PC-3 (cell line): ENCODE measurements at regions not wholly inside any gene's neighbourhood (a gene's known extent, or its start where the extent isn't known, plus 50 kb on each side); places are given as distances from the start of the nearest gene placed in this dataset.

Source experiments
- ATAC-seq: fragments of 200-7000 bp; cut with Tn5 transposase; 2 replicates; pipeline ENCODE4 v1.9.1; 2020; ENCODE audit warnings: mild to moderate bottlenecking, moderate library complexity
- BruUV-seq: library from RNA; stranded (reverse); fragments of 400-500 nt; replicated peaks from 2 replicates; lab custom pipeline; 2021; lab: Mats Ljungman, UMichigan
- CTCF ChIA-PET: fragments of 300-600 bp; sonication (Branson Sonifier 250); formaldehyde crosslinking; loops from one replicate; lab custom pipeline; 2022; ENCODE audit warnings: antibody characterized with exemption; lab: Charles Lee
- POLR2A ChIA-PET: fragments of 300-600 bp; sonication (Branson Sonifier 250); formaldehyde crosslinking; loops from one replicate; lab custom pipeline; 2022; ENCODE audit warnings: antibody characterized with exemption; ENCODE audit not compliant: unreplicated experiment; lab: Charles Lee
- DNase-seq: peaks from one replicate; pipeline ENCODE4 v3.0.0-alpha.2; 2015
- H2AFZ ChIP-seq: fragments of 300-600 bp; sonication (generic); 2 replicates; pipeline ENCODE4 v1.6.0; 2016; ENCODE audit warnings: antibody characterized with exemption, low read length
- H3F3A ChIP-seq: fragments of 300-600 bp; sonication (generic); one replicate; pipeline ENCODE4 v1.6.0; 2017; ENCODE audit warnings: antibody characterized with exemption, low read length, control low read depth, mild to moderate bottlenecking; ENCODE audit not compliant: unreplicated experiment
- H3K27ac ChIP-seq: fragments of 300-600 bp; sonication (generic); 2 replicates; pipeline ENCODE4 v1.5.1; 2016; ENCODE audit warnings: mild to moderate bottlenecking, low read length
- H3K27me3 ChIP-seq: fragments of 300-600 bp; sonication (generic); 2 replicates; pipeline ENCODE4 v1.6.1; 2016; ENCODE audit warnings: low read length, mixed read lengths
- H3K36me3 ChIP-seq: fragments of 300-600 bp; sonication (generic); 2 replicates; pipeline ENCODE4 v1.6.1; 2016; ENCODE audit warnings: low read depth, mixed run types, low read length, mixed read lengths
- H3K4me1 ChIP-seq: fragments of 300-600 bp; sonication (generic); 2 replicates; pipeline ENCODE4 v1.5.1; 2016; ENCODE audit warnings: low read length; ENCODE audit not compliant: insufficient read depth
- H3K4me2 ChIP-seq: fragments of 300-600 bp; sonication (generic); 2 replicates; pipeline ENCODE4 v1.6.0; 2016; ENCODE audit warnings: low read length
- H3K4me3 ChIP-seq: fragments of 300-600 bp; sonication (generic); 2 replicates; pipeline ENCODE4 v1.5.1; 2016; ENCODE audit warnings: mild to moderate bottlenecking, low read length, mixed read lengths
- H3K79me2 ChIP-seq: fragments of 300-600 bp; sonication (generic); 2 replicates; pipeline ENCODE4 v1.6.1; 2017; ENCODE audit warnings: low read length, mixed read lengths
- H3K9ac ChIP-seq: fragments of 300-600 bp; sonication (generic); 2 replicates; pipeline ENCODE4 v1.6.0; 2016; ENCODE audit warnings: mild to moderate bottlenecking, low read length
- H3K9me2 ChIP-seq: fragments of 300-600 bp; sonication (generic); replicated peaks from 2 replicates; pipeline ENCODE4 v1.6.1; 2016; ENCODE audit warnings: mixed run types, low read length, mixed read lengths
- H3K9me3 ChIP-seq: fragments of 300-600 bp; sonication (generic); 2 replicates; pipeline ENCODE4 v1.6.1; 2016; ENCODE audit warnings: low read length, mixed read lengths
- H4K20me1 ChIP-seq: fragments of 300-600 bp; sonication (generic); 2 replicates; pipeline ENCODE4 v1.6.1; 2016; ENCODE audit warnings: low read length, mixed read lengths
- EZH2 ChIP-seq: fragments of 300-600 bp; sonication (generic); IDR thresholded peaks from one replicate; pipeline ENCODE4 v1.6.1; 2017; ENCODE audit warnings: antibody characterized with exemption, mild to moderate bottlenecking, low read length; ENCODE audit not compliant: unreplicated experiment
- EZH2phosphoT487 ChIP-seq: fragments of 300-600 bp; sonication (generic); IDR thresholded peaks from 2 replicates; pipeline ENCODE4 v1.6.1; 2018; ENCODE audit warnings: mild to moderate bottlenecking, antibody characterized with exemption, low read length, borderline replicate concordance
- intact Hi-C: fragments of 100-400 bp; cut with micrococcal nuclease; formaldehyde crosslinking; loops from 2 replicates; pipeline ENCODE4 v1.9.0; 2023
- TF ChIP-seq, protein P1 (sequence below): fragments of 300-600 bp; sonication (generic); conservative IDR thresholded peaks from 2 replicates; pipeline ENCODE4 v1.5.1; 2017; ENCODE audit warnings: antibody characterized with exemption, low read depth, mild to moderate bottlenecking, low read length

DNA sequence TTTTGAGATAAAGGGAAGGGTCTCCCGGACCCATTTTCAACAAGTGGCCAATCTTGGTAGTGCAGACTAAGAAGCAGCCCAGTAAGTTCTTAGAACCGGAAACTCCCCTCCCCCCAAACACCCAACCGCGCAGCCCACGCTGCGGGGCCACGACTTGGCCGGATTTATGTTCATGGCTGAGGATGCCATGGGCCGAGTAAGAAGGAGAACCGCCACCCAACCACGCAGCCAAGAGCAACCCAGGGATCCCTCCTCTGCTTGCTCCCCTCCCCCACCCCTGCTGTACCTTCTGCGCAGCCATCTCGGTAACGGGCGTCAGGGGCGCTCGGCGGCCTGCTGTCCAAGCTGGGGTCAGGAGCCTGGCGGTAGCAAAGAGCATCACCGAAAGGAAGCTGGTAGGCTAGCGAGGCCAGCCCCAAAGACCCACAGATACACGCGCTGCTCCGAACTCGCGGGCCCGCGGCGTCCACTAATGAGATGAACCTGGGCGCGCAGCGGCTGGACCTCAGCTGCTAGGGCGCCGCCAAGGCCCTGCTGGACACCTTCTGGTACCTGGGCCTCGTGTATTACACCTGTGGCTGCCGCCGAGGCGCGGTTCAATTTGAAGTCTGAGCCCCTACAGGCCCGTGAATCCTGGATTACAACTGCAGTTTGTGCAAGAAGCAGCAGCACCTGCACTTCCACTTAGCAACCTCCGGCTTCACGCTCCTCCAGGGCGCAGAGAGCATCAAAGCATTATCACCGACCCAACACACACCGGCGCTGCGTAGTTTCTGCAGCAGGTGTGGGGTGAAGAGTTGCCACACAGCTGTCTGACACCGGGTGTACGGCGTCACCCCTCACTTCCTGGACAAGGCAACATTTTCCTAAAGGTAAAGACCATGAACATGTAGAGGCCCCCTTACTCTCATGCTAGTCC lies 63.4 kb downstream of the NUDT10 start:
- H3K4me2 ChIP-seq = peak overlapping the region; percentile 31
- no peaks in the 10 kb centered on the region for H3K36me3 ChIP-seq
- peaks cover 6% of the 10 kb centered on the region; the same call in 1 of the 2 replicates for H3K27me3 ChIP-seq
- BruUV-seq = no TSS peak
- H3F3A ChIP-seq = no peaks in the 10 kb centered on the region
- DNase-seq (no peak), ATAC-seq (no peak)
- H3K4me3 ChIP-seq = no peak overlapping the region
- no peaks in the 10 kb centered on the region for H3K9me2 ChIP-seq
- no peak overlapping the region for H3K27ac ChIP-seq
- intact Hi-C loops = no loop called here
- no peaks in the 10 kb centered on the region for H3K79me2 ChIP-seq
- no peaks in the 10 kb centered on the region for H4K20me1 ChIP-seq
- POLR2A ChIA-PET = no interaction called here
- no peaks in the 10 kb centered on the region for H3K9me3 ChIP-seq
- CTCF ChIA-PET = no interaction called here
- TF ChIP-seq EZH2 = no peak
- TF ChIP-seq EZH2phosphoT487 = no peak
- TF ChIP-seq, protein P1, sequence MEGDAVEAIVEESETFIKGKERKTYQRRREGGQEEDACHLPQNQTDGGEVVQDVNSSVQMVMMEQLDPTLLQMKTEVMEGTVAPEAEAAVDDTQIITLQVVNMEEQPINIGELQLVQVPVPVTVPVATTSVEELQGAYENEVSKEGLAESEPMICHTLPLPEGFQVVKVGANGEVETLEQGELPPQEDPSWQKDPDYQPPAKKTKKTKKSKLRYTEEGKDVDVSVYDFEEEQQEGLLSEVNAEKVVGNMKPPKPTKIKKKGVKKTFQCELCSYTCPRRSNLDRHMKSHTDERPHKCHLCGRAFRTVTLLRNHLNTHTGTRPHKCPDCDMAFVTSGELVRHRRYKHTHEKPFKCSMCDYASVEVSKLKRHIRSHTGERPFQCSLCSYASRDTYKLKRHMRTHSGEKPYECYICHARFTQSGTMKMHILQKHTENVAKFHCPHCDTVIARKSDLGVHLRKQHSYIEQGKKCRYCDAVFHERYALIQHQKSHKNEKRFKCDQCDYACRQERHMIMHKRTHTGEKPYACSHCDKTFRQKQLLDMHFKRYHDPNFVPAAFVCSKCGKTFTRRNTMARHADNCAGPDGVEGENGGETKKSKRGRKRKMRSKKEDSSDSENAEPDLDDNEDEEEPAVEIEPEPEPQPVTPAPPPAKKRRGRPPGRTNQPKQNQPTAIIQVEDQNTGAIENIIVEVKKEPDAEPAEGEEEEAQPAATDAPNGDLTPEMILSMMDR = 0 out of 2 replicates have a peak, but pooled peaks have one; percentile 11
- H3K4me1 ChIP-seq = no peaks in the 10 kb centered on the region
- H2AFZ ChIP-seq = 0 out of 2 replicates have a peak overlapping the region, but pooled peaks have one; percentile 34
- H3K9ac ChIP-seq = no peak overlapping the region

DNA sequence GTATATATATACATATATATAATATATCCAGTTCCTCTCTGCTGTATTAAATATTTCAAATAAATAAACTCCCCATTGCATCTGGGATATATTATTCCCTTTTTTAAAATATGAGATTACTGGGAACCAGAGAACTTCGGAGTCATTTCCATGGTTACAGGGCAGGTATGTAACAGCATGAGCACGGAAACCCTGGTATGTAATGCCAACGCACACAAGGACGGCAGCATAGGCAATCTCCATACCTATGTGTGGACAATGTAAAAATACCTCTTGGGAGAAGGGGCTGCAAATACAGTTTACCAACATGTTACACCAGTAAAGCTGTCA lies 62.8 kb downstream of the NUDT10 start:
- H3K27ac ChIP-seq = no peak overlapping the region
- no peak overlapping the region for H3K4me3 ChIP-seq
- intact Hi-C loops = no loop called here
- BruUV-seq = no TSS peak
- no peaks in the 10 kb centered on the region for H3K36me3 ChIP-seq
- DNase-seq = no peak
- ChIA-PET CTCF (no interaction called here), POLR2A (no interaction called here)
- no peaks in the 10 kb centered on the region for H3K79me2 ChIP-seq
- TF ChIP-seq EZH2phosphoT487 = no peak
- TF ChIP-seq EZH2 = no peak
- TF ChIP-seq, protein P1 = no peak
- H3K4me2 ChIP-seq = 0 out of 2 replicates have a peak overlapping the region, but pooled peaks have one; percentile 31
- no peak for ATAC-seq
- no peaks in the 10 kb centered on the region for H3K9me3 ChIP-seq
- no peaks in the 10 kb centered on the region for H3K4me1 ChIP-seq
- no peaks in the 10 kb centered on the region for H3F3A ChIP-seq
- H3K9me2 ChIP-seq = no peaks in the 10 kb centered on the region
- no peaks in the 10 kb centered on the region for H4K20me1 ChIP-seq
- H3K9ac ChIP-seq = no peak overlapping the region
- H2AFZ ChIP-seq = no peak overlapping the region
- H3K27me3 ChIP-seq = peaks cover 6% of the 10 kb centered on the region; the same call in 1 of the 2 replicates
